PC-9 (cell line): ENCODE measurements at regions not wholly inside any gene's neighbourhood (a gene's known extent, or its start where the extent isn't known, plus 50 kb on each side); places are given as distances from the start of the nearest gene placed in this dataset.
A peak's percentile ranks its signal among the peaks of the same experiment; 100 is the strongest.
"Not testable (repeated sequence)": the region's sequence is repeated elsewhere in the genome, so short reads cannot be mapped to it uniquely, and the experiment has no call there.

Source experiments
- BruUV-seq: library from RNA; stranded (reverse); fragments of 400-500 nt; replicated peaks from 2 replicates; lab custom pipeline; 2021; lab: Mats Ljungman, UMichigan
- CTCF ChIA-PET: fragments of 300-600 bp; sonication (Branson Sonifier 250); formaldehyde crosslinking; loops from one replicate; lab custom pipeline; 2022; ENCODE audit warnings: antibody characterized with exemption; lab: Charles Lee
- POLR2A ChIA-PET: fragments of 300-600 bp; sonication (Branson Sonifier 250); formaldehyde crosslinking; loops from one replicate; lab custom pipeline; 2022; ENCODE audit warnings: antibody characterized with exemption; ENCODE audit not compliant: unreplicated experiment; lab: Charles Lee
- DNase-seq, 2 experiments: peaks; one replicate each; pipeline versions ENCODE4 v3.0.0 to v3.0.0-alpha.2; 2015 to 2022; ENCODE audit warnings: mixed read lengths in 1 of 2
- H2AFZ ChIP-seq: fragments of 200-600 bp; sonication (generic); 2 replicates; pipeline ENCODE4 v1.8.1; 2017; ENCODE audit warnings: antibody characterized with exemption
- H3F3A ChIP-seq: fragments of 200-600 bp; sonication (generic); 2 replicates; pipeline ENCODE4 v1.8.1; 2017; ENCODE audit warnings: antibody characterized with exemption, mild to moderate bottlenecking, low read depth; ENCODE audit not compliant: insufficient read depth
- H3K27ac ChIP-seq: fragments of 200-600 bp; sonication (generic); 2 replicates; pipeline ENCODE4 v1.6.1; 2016; ENCODE audit warnings: mixed run types
- H3K27me3 ChIP-seq: fragments of 200-600 bp; sonication (generic); 2 replicates; pipeline ENCODE4 v1.6.1; 2016; ENCODE audit warnings: low read depth, mixed run types; ENCODE audit not compliant: insufficient read depth
- H3K36me3 ChIP-seq: fragments of 200-600 bp; sonication (generic); 2 replicates; pipeline ENCODE4 v1.6.1; 2016; ENCODE audit warnings: low read depth, mixed run types
- H3K4me1 ChIP-seq: fragments of 200-600 bp; sonication (generic); replicated peaks from 2 replicates; pipeline ENCODE4 v1.6.1; 2016; ENCODE audit warnings: mixed run types; ENCODE audit not compliant: insufficient read depth
- H3K4me2 ChIP-seq: fragments of 200-600 bp; sonication (generic); 2 replicates; pipeline ENCODE4 v1.6.1; 2017; ENCODE audit warnings: mixed run types
- H3K4me3 ChIP-seq: fragments of 200-600 bp; sonication (generic); 2 replicates; pipeline ENCODE4 v1.6.1; 2016; ENCODE audit warnings: mixed run types
- H3K79me2 ChIP-seq: fragments of 200-600 bp; sonication (generic); 2 replicates; pipeline ENCODE4 v1.6.1; 2017; ENCODE audit warnings: low read depth, mixed run types
- H3K9me2 ChIP-seq: fragments of 200-600 bp; sonication (generic); 2 replicates; pipeline ENCODE4 v1.8.1; 2017; ENCODE audit warnings: mild to moderate bottlenecking; ENCODE audit not compliant: insufficient read depth
- H3K9me3 ChIP-seq: fragments of 200-600 bp; sonication (generic); 2 replicates; pipeline ENCODE4 v1.8.1; 2016; ENCODE audit warnings: low read depth; ENCODE audit not compliant: insufficient read depth
- H4K20me1 ChIP-seq: fragments of 200-600 bp; sonication (generic); 2 replicates; pipeline ENCODE4 v1.8.1; 2017; ENCODE audit not compliant: insufficient read depth
- EZH2 ChIP-seq: fragments of 200-600 bp; sonication (generic); IDR thresholded peaks from 2 replicates; pipeline ENCODE4 v1.8.0; 2017; ENCODE audit warnings: antibody characterized with exemption, low read depth
- intact Hi-C: fragments of 100-400 bp; cut with micrococcal nuclease; formaldehyde crosslinking; loops from one replicate; pipeline ENCODE4 v1.10.0; 2022; ENCODE audit not compliant: unreplicated experiment
- TF ChIP-seq, protein P1 (sequence below): fragments of 200-600 bp; sonication (generic); conservative IDR thresholded peaks from 2 replicates; pipeline ENCODE4 v1.6.1; 2017; ENCODE audit warnings: mixed run types, antibody characterized with exemption, mild to moderate bottlenecking, moderate library complexity

GRCh38 chr5:162603443-162604070, 536.0 kb downstream of the GABRG2 start:
- no peak overlapping the region for H3K4me2 ChIP-seq
- no peaks in the 10 kb centered on the region for H3K4me1 ChIP-seq
- no peaks in the 10 kb centered on the region for H3K27me3 ChIP-seq
- no peaks in the 10 kb centered on the region for H3F3A ChIP-seq
- POLR2A ChIA-PET = no interaction called here
- H3K9me2 ChIP-seq = no peaks in the 10 kb centered on the region
- H4K20me1 ChIP-seq = no peaks in the 10 kb centered on the region
- TF ChIP-seq, protein P1, sequence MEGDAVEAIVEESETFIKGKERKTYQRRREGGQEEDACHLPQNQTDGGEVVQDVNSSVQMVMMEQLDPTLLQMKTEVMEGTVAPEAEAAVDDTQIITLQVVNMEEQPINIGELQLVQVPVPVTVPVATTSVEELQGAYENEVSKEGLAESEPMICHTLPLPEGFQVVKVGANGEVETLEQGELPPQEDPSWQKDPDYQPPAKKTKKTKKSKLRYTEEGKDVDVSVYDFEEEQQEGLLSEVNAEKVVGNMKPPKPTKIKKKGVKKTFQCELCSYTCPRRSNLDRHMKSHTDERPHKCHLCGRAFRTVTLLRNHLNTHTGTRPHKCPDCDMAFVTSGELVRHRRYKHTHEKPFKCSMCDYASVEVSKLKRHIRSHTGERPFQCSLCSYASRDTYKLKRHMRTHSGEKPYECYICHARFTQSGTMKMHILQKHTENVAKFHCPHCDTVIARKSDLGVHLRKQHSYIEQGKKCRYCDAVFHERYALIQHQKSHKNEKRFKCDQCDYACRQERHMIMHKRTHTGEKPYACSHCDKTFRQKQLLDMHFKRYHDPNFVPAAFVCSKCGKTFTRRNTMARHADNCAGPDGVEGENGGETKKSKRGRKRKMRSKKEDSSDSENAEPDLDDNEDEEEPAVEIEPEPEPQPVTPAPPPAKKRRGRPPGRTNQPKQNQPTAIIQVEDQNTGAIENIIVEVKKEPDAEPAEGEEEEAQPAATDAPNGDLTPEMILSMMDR = no peak
- TF ChIP-seq EZH2 = no peak
- H3K9me3 ChIP-seq = no peaks in the 10 kb centered on the region
- CTCF ChIA-PET = no interaction called here
- no peaks in the 10 kb centered on the region for H3K36me3 ChIP-seq
- no peaks in the 10 kb centered on the region for H3K79me2 ChIP-seq
- no peak overlapping the region for H3K27ac ChIP-seq
- no peak overlapping the region for H3K4me3 ChIP-seq
- no peak for DNase-seq
- no TSS peak for BruUV-seq
- H2AFZ ChIP-seq = no peak overlapping the region
- intact Hi-C loops = no loop called here

DNA sequence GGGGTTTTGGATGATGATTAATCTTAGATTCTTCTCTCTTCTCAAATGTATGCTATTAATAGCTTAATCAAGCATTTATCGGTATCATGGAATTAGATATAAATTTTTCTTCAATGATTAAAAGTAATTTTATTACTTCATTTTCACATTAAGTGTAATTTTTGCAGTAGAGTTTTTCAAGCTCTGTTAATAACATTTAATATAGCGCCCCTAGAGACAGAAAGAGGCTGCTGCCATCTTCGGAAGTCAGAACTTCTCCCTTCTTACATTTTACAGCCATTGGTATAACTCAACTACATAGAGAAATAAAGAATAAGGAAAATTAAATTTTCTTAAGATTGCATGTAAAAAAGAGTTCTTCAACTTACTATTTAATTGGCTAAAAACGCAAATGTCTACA, 540.3 kb downstream of the GABRG2 start:
- Histone ChIP-seq H3K27me3 (no peaks in the 10 kb centered on the region), H3K9me3 (no peaks in the 10 kb centered on the region), H3K36me3 (no peaks in the 10 kb centered on the region), H3K79me2 (no peaks in the 10 kb centered on the region), H3K4me3 (no peak overlapping the region), H2AFZ (no peak overlapping the region), H4K20me1 (no peaks in the 10 kb centered on the region), H3K27ac (no peak overlapping the region), H3K4me1 (no peaks in the 10 kb centered on the region), H3K9me2 (no peaks in the 10 kb centered on the region), H3F3A (no peaks in the 10 kb centered on the region), H3K4me2 (no peak overlapping the region)
- intact Hi-C loops = no loop called here
- POLR2A ChIA-PET = no interaction called here
- TF ChIP-seq, protein P1 = peak; percentile 67
- TF ChIP-seq EZH2 = no peak
- CTCF ChIA-PET = no interaction called here
- DNase-seq = no peak
- BruUV-seq = no TSS peak

GRCh38 chr5:162621726-162622263, 554.2 kb downstream of the GABRG2 start:
- CTCF ChIA-PET, H3K9me3 ChIP-seq, H4K20me1 ChIP-seq, H3K79me2 ChIP-seq, POLR2A ChIA-PET, H3K36me3 ChIP-seq, H3K9me2 ChIP-seq, intact Hi-C loops, H2AFZ ChIP-seq, H3K4me1 ChIP-seq, H3K27me3 ChIP-seq, H3F3A ChIP-seq, BruUV-seq, DNase-seq, H3K4me3 ChIP-seq, H3K27ac ChIP-seq, H3K4me2 ChIP-seq: not testable (repeated sequence)

DNA sequence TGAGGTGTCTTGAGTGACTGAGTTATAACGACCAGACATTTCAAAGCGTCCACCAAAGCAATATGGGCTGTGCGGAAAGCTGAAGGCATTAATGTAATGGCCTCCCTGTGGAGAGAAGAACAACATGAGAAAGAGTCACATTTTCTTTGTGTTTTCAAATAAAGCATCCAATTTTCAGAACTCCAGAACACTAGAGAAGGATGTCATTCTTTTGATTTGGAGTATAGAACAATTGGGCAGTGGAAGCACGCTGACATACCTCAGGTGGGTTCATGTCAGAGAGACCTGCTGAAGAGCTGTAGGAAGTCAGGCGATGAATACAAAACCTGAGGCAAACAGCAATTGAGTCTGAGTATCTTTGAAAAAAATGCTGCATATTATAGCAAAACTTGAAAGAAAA, 556.5 kb downstream of the GABRG2 start:
- no peaks in the 10 kb centered on the region for H3K4me1 ChIP-seq
- H3K9me2 ChIP-seq = no peaks in the 10 kb centered on the region
- no peaks in the 10 kb centered on the region for H3K36me3 ChIP-seq
- H3K27ac ChIP-seq = no peak overlapping the region
- no peak overlapping the region for H3K4me2 ChIP-seq
- intact Hi-C loops = no loop called here
- ChIA-PET CTCF (no interaction called here), POLR2A (no interaction called here)
- TF ChIP-seq, protein P1 = no peak
- TF ChIP-seq EZH2 = no peak
- no peaks in the 10 kb centered on the region for H3K27me3 ChIP-seq
- no peak overlapping the region for H3K4me3 ChIP-seq
- H3K79me2 ChIP-seq = no peaks in the 10 kb centered on the region
- no peaks in the 10 kb centered on the region; the same call in 1 of the 2 replicates for H4K20me1 ChIP-seq
- no peak for DNase-seq
- H3K9me3 ChIP-seq = no peaks in the 10 kb centered on the region
- H3F3A ChIP-seq = no peaks in the 10 kb centered on the region
- H2AFZ ChIP-seq = no peak overlapping the region
- no TSS peak for BruUV-seq
